GM18870 (cell line): ENCODE measurements at regions not wholly inside any gene's neighbourhood (a gene's known extent, or its start where the extent isn't known, plus 50 kb on each side); places are given as distances from the start of the nearest gene placed in this dataset.

ENCODE experiments used
- ATAC-seq: cut with Tn5 transposase; IDR thresholded peaks from one replicate; pipeline ENCODE4 v1.9.1; 2021; ENCODE audit warnings: moderate library complexity; ENCODE audit not compliant: unreplicated experiment

GRCh38 chr20:20939006-20939405, 167.2 kb downstream of the LINC00237 start:
- no peak for ATAC-seq

- ATAC-seq = no peak
Measured at GRCh38 chr20:20938599-20938998, 167.6 kb downstream of the LINC00237 start.

DNA sequence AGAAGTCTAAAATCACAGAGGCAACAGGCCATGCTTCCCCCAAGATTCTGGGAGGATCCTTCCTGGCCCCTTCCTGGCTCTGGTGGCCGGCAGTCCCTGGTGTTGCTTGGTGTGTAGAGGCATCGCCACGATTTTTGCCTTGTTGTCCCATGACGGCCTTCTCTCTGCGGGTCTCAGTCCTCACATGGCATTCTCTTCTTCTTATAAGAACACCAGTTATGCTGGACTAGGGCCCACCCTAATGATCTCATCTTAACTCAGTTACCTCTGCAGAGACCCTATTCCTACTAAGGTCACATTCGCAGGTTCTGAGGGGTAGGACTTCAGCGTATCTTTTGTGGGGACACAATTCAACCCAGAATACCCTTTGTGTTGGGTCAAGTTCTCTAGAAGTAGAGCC, 168.0 kb downstream of the LINC00237 start:
- no peak for ATAC-seq

DNA sequence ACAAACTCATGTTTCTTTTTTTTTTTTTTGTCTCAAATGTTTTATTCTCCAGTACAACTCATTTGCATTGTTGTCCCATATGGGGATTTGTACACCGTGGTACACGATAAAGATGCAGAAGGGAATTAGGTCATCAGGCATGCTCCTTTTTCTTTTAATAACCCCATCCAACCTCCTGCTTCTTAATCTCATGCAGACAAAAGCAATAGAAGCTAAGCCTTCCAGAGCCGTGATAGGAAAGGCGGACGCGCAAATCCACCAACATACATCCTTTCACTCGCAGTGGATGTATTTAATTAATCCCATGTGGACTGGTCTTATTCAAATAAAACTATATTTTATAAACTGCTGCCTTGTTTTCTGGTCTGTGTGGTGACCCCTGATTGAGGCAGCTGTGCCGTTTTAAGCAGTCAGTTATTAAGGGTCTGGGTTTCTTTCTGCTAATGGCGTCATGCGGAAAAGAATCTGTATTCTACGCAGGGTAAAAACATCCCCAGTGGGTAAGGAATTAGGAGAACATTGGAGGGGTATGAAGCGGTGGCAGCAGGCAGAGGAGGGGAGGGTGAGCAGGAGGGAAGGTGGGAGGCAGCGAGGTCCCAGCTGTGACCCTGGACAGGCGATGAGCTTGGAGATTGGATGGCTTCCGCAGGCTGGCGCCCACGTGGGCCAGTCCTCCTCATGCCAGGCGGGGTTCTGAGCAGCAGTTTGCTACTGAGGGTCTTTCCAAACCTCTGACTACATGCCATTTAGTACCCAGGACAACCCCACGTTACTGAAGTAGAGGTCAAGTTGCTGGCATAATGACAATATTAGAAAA, 172.8 kb downstream of the LINC00237 start:
- no peak for ATAC-seq

DNA sequence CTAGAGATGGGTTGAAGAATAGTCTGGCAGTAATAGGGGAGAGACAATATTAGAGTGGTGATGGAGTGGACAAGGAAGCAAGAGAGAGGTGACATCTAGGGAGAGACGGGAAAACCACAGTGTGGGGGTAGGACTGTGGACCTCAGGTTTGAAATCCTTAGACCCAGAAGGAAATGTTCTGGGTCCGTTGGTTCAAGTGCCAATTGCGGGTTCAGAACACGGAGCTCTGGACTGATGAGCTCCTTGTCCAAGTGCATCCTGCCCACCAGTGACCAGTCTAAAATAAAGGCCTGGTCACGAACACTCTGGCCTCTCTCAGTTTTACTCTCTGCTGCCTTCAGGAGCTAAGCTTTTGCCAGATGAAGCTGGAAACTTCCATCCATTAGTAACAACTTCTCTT, 174.0 kb downstream of the LINC00237 start:
- no peak for ATAC-seq

DNA sequence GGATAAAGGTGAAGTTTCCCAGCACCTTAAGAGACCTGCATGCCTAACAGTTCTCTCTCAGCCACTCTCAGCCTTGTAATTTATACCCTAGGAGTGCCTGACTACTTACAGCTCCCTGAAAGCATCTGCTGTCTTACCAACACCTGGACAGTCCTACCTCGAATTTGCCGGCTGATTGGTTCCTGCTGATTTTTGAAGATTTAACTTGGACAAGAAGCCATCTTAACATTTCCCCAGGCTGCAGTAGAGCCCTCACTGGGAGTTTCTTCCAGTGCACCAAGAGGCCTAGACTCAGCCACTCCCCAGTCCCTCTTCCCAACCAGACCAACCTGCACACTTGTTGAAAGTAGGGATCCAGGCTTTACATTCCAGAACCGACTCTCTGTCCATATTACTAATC, 174.5 kb downstream of the LINC00237 start:
- ATAC-seq = no peak

- ATAC-seq = no peak
Measured at GRCh38 chr20:20931024-20931423, 175.1 kb downstream of the LINC00237 start.

DNA sequence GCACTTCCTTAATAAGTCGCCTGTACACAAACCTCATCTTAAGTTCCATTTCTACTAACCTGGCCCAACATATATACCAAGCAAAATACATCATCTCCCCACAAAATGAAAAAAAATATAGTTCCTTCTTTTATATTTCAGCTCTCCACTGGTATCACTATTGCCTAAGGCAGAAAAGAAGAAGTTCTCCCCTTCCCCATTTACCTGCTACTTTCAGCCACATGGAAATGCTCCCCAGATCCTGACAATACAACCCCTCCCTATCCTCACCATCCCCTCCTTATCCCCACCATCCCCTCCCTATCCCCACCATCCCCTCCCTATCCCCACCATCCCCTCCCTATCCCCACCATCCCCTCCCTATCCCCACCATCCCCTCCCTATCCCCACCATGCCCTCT, 175.7 kb downstream of the LINC00237 start:
- ATAC-seq = no peak

- no peak for ATAC-seq
Measured at GRCh38 chr20:20929341-20929740, 176.8 kb downstream of the LINC00237 start.

GRCh38 chr20:20926222-20926905, 179.8 kb downstream of the LINC00237 start:
- ATAC-seq = no peak

DNA sequence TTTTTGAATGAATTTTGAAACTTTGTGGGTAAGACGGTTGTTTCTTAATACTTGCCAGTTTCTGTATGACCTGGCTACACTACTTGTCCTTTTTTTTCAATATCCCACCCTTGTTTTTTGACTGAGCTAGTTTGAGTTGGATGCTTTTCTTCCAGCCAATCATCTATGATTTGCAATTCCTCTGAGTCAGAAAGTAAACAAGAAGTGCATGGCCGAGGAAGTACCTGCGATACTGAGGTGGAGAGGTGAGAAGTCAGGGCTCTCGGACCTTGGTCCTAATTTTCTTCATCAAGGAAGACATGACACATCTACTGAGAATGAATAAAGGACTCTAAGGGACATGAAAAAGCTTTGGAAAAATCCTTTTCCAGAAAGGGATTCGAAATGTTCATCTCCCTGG, 185.7 kb downstream of the LINC00237 start:
- no peak for ATAC-seq

GRCh38 chr20:20915844-20916243, 190.3 kb downstream of the LINC00237 start:
- ATAC-seq = no peak

- ATAC-seq = no peak
Measured at GRCh38 chr20:20904501-20904831, 192.0 kb upstream of the RALGAPA2 start.

DNA sequence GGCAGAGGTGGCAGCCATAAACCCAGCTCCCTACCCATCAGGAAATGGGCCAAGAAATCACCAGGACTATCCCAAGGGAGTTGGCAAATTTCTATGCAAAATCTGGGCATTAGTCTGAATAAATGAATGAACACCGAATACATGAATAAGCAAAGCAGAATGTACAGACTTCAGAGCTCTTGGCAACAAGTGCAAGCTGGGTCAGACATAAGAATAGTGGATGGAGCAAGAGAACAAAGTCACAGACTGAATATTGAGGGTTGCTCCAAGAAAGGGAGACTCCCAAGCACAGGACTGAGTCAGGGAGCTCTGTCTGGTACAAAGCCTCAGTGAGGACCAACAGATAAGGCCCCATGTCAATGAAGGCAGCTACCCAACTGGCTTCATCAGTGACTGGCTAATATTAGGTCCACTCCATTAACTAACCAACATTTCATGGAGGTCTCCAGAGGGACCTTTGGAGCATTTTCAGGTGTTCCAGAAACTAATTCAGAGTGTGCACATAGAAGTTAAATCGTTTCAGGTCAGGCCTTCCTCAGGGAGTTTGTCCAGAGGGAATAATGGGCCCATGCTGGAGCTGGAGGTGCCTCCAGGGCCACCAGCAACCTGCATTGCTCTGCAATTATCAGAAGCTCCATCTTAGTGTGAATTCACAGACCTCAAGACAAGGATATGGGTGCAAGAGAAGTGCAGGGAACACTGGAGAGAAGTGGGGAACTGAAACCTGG, 191.5 kb upstream of the RALGAPA2 start:
- ATAC-seq = no peak

GRCh38 chr20:20897922-20898321, 185.5 kb upstream of the RALGAPA2 start:
- ATAC-seq = no peak

DNA sequence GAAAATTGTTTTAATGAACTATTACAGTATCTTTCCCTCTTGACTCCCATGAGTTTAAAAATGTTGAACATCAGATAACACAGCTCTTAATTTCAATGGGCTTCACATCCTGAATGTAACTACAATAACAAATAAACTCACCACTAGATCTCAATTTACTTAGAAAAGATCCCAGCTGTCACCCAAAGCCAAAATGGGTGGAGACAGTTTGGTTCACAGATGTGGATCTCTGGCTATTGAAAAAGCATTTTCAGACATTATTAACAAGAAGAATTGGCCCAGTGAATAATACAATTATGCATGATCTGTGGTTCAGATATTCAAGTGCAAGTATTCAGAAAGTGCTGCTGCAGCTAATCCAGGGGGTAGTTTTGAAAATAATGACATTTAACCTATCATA, 184.7 kb upstream of the RALGAPA2 start:
- no peak for ATAC-seq

GRCh38 chr20:20896606-20897005, 184.2 kb upstream of the RALGAPA2 start:
- ATAC-seq = no peak

- ATAC-seq = no peak
Measured at GRCh38 chr20:20895537-20895936, 183.1 kb upstream of the RALGAPA2 start.

- ATAC-seq = no peak
Measured at GRCh38 chr20:20894753-20895152, 182.3 kb upstream of the RALGAPA2 start.

DNA sequence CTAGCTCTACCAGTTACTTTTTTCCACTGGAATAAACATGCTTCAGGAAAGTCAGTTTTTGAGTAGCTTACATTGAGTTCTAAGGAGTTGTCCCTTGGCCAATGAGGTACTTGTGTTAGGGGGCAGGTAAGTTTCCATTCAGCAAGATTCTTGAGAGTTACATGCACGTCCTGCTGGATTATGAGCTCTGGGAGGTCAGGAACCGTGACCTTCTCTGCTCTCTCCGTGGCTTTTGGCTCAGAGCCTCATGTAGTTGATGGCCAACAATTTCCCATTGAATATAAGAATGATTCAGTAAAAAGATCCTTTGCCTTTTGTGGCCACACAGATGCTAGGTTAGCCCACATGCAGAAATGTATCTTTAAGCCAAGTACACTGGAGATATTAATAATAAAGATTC, 181.8 kb upstream of the RALGAPA2 start:
- no peak for ATAC-seq

DNA sequence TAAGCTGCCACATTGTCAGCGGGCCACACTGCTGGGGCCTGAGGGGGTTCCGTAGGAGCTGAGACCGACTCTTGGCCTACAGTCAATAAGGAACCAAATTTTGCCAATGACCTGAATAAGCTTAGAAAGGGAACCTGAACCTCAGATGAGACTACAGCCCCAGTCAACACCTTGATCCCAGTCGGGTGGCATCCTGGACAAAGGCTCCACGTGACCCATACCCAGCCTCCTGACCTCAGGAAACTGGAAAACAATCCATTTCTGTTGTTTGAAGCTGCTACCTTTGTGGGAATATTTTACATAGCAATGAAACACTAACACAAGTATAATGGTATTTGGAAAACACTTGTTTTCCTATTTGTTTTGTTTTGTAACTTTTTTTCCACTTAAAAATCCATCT, 179.9 kb upstream of the RALGAPA2 start:
- no peak for ATAC-seq

DNA sequence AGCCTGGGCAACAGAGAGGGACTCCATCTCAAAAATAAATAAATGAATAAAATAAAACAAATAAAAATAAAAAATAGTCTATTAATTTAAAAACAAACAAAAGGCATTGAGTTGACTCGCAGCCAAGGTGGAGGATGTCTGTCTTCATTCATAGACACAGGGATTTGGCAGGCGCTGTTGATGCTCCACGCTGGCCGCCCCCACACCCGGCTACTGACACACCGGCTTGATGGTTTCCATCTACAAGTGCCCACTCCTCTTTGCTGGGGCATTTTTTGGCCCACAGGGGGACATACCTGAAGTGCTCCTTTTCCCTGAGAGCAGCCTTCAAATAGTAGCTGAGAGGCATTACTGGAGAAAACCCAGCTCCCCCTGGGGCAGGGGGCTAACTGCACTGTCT, 178.3 kb upstream of the RALGAPA2 start:
- no peak for ATAC-seq
